ENCODE measurements at regions not wholly inside any gene's neighbourhood (a gene's known extent, or its start where the extent isn't known, plus 50 kb on each side); places are given as distances from the start of the nearest gene placed in this dataset.
"Not testable (repeated sequence)": the region's sequence is repeated elsewhere in the genome, so short reads cannot be mapped to it uniquely, and the experiment has no call there.

GRCh38 chr7:156368053-156368843 lies 272.3 kb upstream of the RNF32 start:
- no peak for DNase-seq (ENCODE audit: low read depth)
- no peak for TF ChIP-seq CTCF (conservative IDR thresholded peaks at IDR 0.05; ENCODE audit: low read depth, low read length)
- H3K4me3 ChIP-seq (ENCODE audit: low read depth, low read length), result no peak overlapping the region

- DNase-seq (ENCODE audit: low read depth), result no peak
- no peak for TF ChIP-seq CTCF (conservative IDR thresholded peaks at IDR 0.05; ENCODE audit: low read depth, low read length)
- no peak overlapping the region for H3K4me3 ChIP-seq (ENCODE audit: low read depth, low read length)
Measured at GRCh38 chr7:156363751-156364150, 276.8 kb upstream of the RNF32 start.

- TF ChIP-seq CTCF (conservative IDR thresholded peaks at IDR 0.05; ENCODE audit: low read depth, low read length), result no peak
- no peak for DNase-seq (ENCODE audit: low read depth)
- H3K4me3 ChIP-seq (ENCODE audit: low read depth, low read length), result no peak overlapping the region
Measured at GRCh38 chr7:156360835-156361234, 279.7 kb upstream of the RNF32 start.

- DNase-seq (ENCODE audit: low read depth), result no peak
- no peak overlapping the region for H3K4me3 ChIP-seq (ENCODE audit: low read depth, low read length)
- no peak for TF ChIP-seq CTCF (conservative IDR thresholded peaks at IDR 0.05; ENCODE audit: low read depth, low read length)
Measured at GRCh38 chr7:156356551-156356950, 284.0 kb upstream of the RNF32 start.

GRCh38 chr7:156353352-156353751 lies 287.2 kb upstream of the RNF32 start:
- TF ChIP-seq CTCF (conservative IDR thresholded peaks at IDR 0.05; ENCODE audit: low read depth, low read length), result no peak
- no peak overlapping the region for H3K4me3 ChIP-seq (ENCODE audit: low read depth, low read length)
- no peak for DNase-seq (ENCODE audit: low read depth)

GRCh38 chr7:156347703-156348248 lies 292.8 kb upstream of the RNF32 start:
- DNase-seq (ENCODE audit: low read depth); H3K4me3 ChIP-seq (ENCODE audit: low read depth, low read length): not testable (repeated sequence)

- DNase-seq (ENCODE audit: low read depth), result no peak
- H3K4me3 ChIP-seq (ENCODE audit: low read depth, low read length), result no peak overlapping the region
- TF ChIP-seq CTCF (conservative IDR thresholded peaks at IDR 0.05; ENCODE audit: low read depth, low read length), result no peak
Measured at GRCh38 chr7:156347132-156347531, 293.4 kb upstream of the RNF32 start.

All from epithelial cell of proximal tubule (primary cell).